ENCODE measurements at regions not wholly inside any gene's neighbourhood (a gene's known extent, or its start where the extent isn't known, plus 50 kb on each side); places are given as distances from the start of the nearest gene placed in this dataset.

- no peak for ATAC-seq (ENCODE audit: low read depth)
- no peak for TF ChIP-seq CTCF (IDR thresholded peaks at IDR 0.05; ENCODE audit: poor library complexity, severe bottlenecking)
- no peaks in the 10 kb centered on the region for H3K36me3 ChIP-seq (ENCODE audit: low read depth)
Observed at GRCh38 chr14:47822326-47822725, 146.9 kb upstream of the MDGA2 start.

GRCh38 chr14:47821135-47821534, 145.7 kb upstream of the MDGA2 start:
- TF ChIP-seq CTCF (IDR thresholded peaks at IDR 0.05; ENCODE audit: poor library complexity, severe bottlenecking), result no peak
- peaks cover 10% of the 10 kb centered on the region for H3K27me3 ChIP-seq (ENCODE audit: insufficient read depth, poor library complexity, severe bottlenecking)
- no peak for ATAC-seq (ENCODE audit: low read depth)

More at GRCh38 chr14:47822326-47822725, 146.9 kb upstream of the MDGA2 start:
- Histone ChIP-seq H3K4me3 (ENCODE audit: severe bottlenecking) (no peak overlapping the region), H3K9me3 (ENCODE audit: severe bottlenecking) (no peaks in the 10 kb centered on the region), H3K4me1 (ENCODE audit: insufficient read depth, poor library complexity, severe bottlenecking) (no peaks in the 10 kb centered on the region), H3K27ac (ENCODE audit: poor library complexity, severe bottlenecking) (no peak overlapping the region), H3K27me3 (ENCODE audit: insufficient read depth, poor library complexity, severe bottlenecking) (peaks cover 10% of the 10 kb centered on the region)
- DNase-seq (ENCODE audit: low spot score), result no peak

GRCh38 chr14:47790477-47790876, 115.1 kb upstream of the MDGA2 start:
- H3K27me3 ChIP-seq (ENCODE audit: insufficient read depth, poor library complexity, severe bottlenecking), result no peaks in the 10 kb centered on the region
- no peaks in the 10 kb centered on the region for H3K4me1 ChIP-seq (ENCODE audit: insufficient read depth, poor library complexity, severe bottlenecking)
- DNase-seq (ENCODE audit: low spot score), result no peak
- no peak overlapping the region for H3K27ac ChIP-seq (ENCODE audit: poor library complexity, severe bottlenecking)
- no peak for TF ChIP-seq CTCF (IDR thresholded peaks at IDR 0.05; ENCODE audit: poor library complexity, severe bottlenecking)
- no peaks in the 10 kb centered on the region for H3K36me3 ChIP-seq (ENCODE audit: low read depth)
- no peak for ATAC-seq (ENCODE audit: low read depth)
- no peak overlapping the region for H3K4me3 ChIP-seq (ENCODE audit: severe bottlenecking)
- H3K9me3 ChIP-seq (ENCODE audit: severe bottlenecking), result no peaks in the 10 kb centered on the region

More at GRCh38 chr14:47821135-47821534, 145.7 kb upstream of the MDGA2 start:
- Histone ChIP-seq H3K36me3 (ENCODE audit: low read depth) (no peaks in the 10 kb centered on the region), H3K4me1 (ENCODE audit: insufficient read depth, poor library complexity, severe bottlenecking) (no peaks in the 10 kb centered on the region), H3K4me3 (ENCODE audit: severe bottlenecking) (no peak overlapping the region), H3K27ac (ENCODE audit: poor library complexity, severe bottlenecking) (no peak overlapping the region), H3K9me3 (ENCODE audit: severe bottlenecking) (no peaks in the 10 kb centered on the region)
- DNase-seq (ENCODE audit: low spot score), result no peak

GRCh38 chr14:47785058-47785457, 109.7 kb upstream of the MDGA2 start:
- no peaks in the 10 kb centered on the region for H3K36me3 ChIP-seq (ENCODE audit: low read depth)
- H3K27me3 ChIP-seq (ENCODE audit: insufficient read depth, poor library complexity, severe bottlenecking), result no peaks in the 10 kb centered on the region
- DNase-seq (ENCODE audit: low spot score) (no peak), ATAC-seq (ENCODE audit: low read depth) (no peak)
- no peak overlapping the region for H3K4me3 ChIP-seq (ENCODE audit: severe bottlenecking)
- no peak for TF ChIP-seq CTCF (IDR thresholded peaks at IDR 0.05; ENCODE audit: poor library complexity, severe bottlenecking)
- H3K27ac ChIP-seq (ENCODE audit: poor library complexity, severe bottlenecking), result no peak overlapping the region
- H3K4me1 ChIP-seq (ENCODE audit: insufficient read depth, poor library complexity, severe bottlenecking), result no peaks in the 10 kb centered on the region
- H3K9me3 ChIP-seq (ENCODE audit: severe bottlenecking), result no peaks in the 10 kb centered on the region

GRCh38 chr14:47778631-47779030, 103.2 kb upstream of the MDGA2 start:
- Histone ChIP-seq H3K4me1 (ENCODE audit: insufficient read depth, poor library complexity, severe bottlenecking) (no peaks in the 10 kb centered on the region), H3K4me3 (ENCODE audit: severe bottlenecking) (no peak overlapping the region), H3K27me3 (ENCODE audit: insufficient read depth, poor library complexity, severe bottlenecking) (peaks cover 14% of the 10 kb centered on the region), H3K27ac (ENCODE audit: poor library complexity, severe bottlenecking) (no peak overlapping the region), H3K9me3 (ENCODE audit: severe bottlenecking) (no peaks in the 10 kb centered on the region), H3K36me3 (ENCODE audit: low read depth) (no peaks in the 10 kb centered on the region)
- ATAC-seq (ENCODE audit: low read depth) (no peak), DNase-seq (ENCODE audit: low spot score) (no peak)
- TF ChIP-seq CTCF (IDR thresholded peaks at IDR 0.05; ENCODE audit: poor library complexity, severe bottlenecking), result no peak

Measured in RWPE2 (cell line).